HepG2 (cell line): ENCODE measurements at regions not wholly inside any gene's neighbourhood (a gene's known extent, or its start where the extent isn't known, plus 50 kb on each side); places are given as distances from the start of the nearest gene placed in this dataset.

Experiments
- ATAC-seq: fragments of 200-7000 bp; cut with Tn5 transposase; 3 replicates; pipeline ENCODE4 v1.9.1; 2020; ENCODE audit warnings: mild to moderate bottlenecking, moderate library complexity
- BruUV-seq: library from RNA; stranded (reverse); fragments of 400-500 nt; replicated peaks from 2 replicates; lab custom pipeline; 2021; lab: Mats Ljungman, UMichigan
- CTCF ChIA-PET: fragments of 300-600 bp; formaldehyde crosslinking; extraction: SDS; loops from one replicate; lab custom pipeline; 2021; ENCODE audit warnings: low total read pairs, inconsistent platforms, low intra/inter-chr PET ratio; lab: Yijun Ruan, JAX
- POLR2A ChIA-PET: fragments of 350-600 bp; sonication (Branson Sonifier 250); formaldehyde crosslinking; loops from one replicate; lab custom pipeline; 2020; ENCODE audit warnings: antibody characterized with exemption, inconsistent platforms; lab: Yijun Ruan, JAX
- DNase-seq: peaks from one replicate; pipeline ENCODE4 v3.0.0-alpha.2; 2015; ENCODE audit warnings: low spot score
- FAIRE-seq: peaks from 3 replicates; lab custom pipeline; 2011; peaks lifted over from hg19 to GRCh38; lab: Jason Lieb, UNC
- H2AFZ ChIP-seq: one replicate; pipeline ENCODE4 v1.6.1; 2011; ENCODE audit warnings: low read length, inconsistent platforms
- H3K27ac ChIP-seq: fragments of 300-600 bp; 3 replicates; pipeline ENCODE4 v1.8.0; 2011; ENCODE audit warnings: mixed run types, mild to moderate bottlenecking, mixed read lengths, low read length, inconsistent platforms; ENCODE audit not compliant: insufficient read depth; ENCODE audit errors: extremely low read length
- H3K27me3 ChIP-seq, 2 experiments: fragments of 200-600 bp in 1 of 2; 2 replicates in 1 of 2; 3 replicates in 1 of 2; pipeline versions ENCODE4 v1.6.0 to v1.8.0; 2011; ENCODE audit warnings: low read length in 2 of 2, mild to moderate bottlenecking in 2 of 2, moderate library complexity in 2 of 2, inconsistent platforms in 1 of 2; ENCODE audit not compliant: insufficient read depth in 2 of 2, control insufficient read depth in 1 of 2
- H3K36me3 ChIP-seq, 2 experiments: fragments of 200-600 bp in 1 of 2; replicated peaks in 1 of 2; 2 replicates in 1 of 2; 3 replicates in 1 of 2; pipeline versions ENCODE4 v1.5.1 to v1.8.0; 2011; ENCODE audit warnings: low read length in 2 of 2, inconsistent platforms in 1 of 2; ENCODE audit not compliant: insufficient read depth in 2 of 2, control insufficient read depth in 1 of 2
- H3K4me1 ChIP-seq: 2 replicates; pipeline ENCODE4 v1.5.1; 2012; ENCODE audit warnings: low read length, inconsistent platforms; ENCODE audit not compliant: insufficient read depth
- H3K4me2 ChIP-seq: 2 replicates; pipeline ENCODE4 v1.6.0; 2011; ENCODE audit warnings: low read depth, low read length, inconsistent platforms
- H3K4me3 ChIP-seq, 3 experiments: fragments of 200-600 bp in 1 of 3; sonication (generic), shearing (Covaris generic) in 1 of 3; replicated peaks in 1 of 3; 2 replicates each; pipeline ENCODE4 v1.5.1; 2011 to 2016; ENCODE audit warnings: low read length in 3 of 3, inconsistent platforms in 2 of 3, low read depth in 2 of 3, mild to moderate bottlenecking in 2 of 3, control low read depth in 1 of 3, mixed read lengths in 1 of 3; ENCODE audit not compliant: insufficient read depth in 1 of 3
- H3K79me2 ChIP-seq: one replicate; pipeline ENCODE4 v1.6.1; 2011; ENCODE audit warnings: low read length, inconsistent platforms; ENCODE audit not compliant: insufficient read depth
- H3K9ac ChIP-seq: 2 replicates; pipeline ENCODE4 v1.6.0; 2011; ENCODE audit warnings: mild to moderate bottlenecking, low read depth, low read length, inconsistent platforms; ENCODE audit not compliant: insufficient read depth
- H3K9me3 ChIP-seq: 2 replicates; pipeline ENCODE4 v1.5.1; 2012; ENCODE audit warnings: mild to moderate bottlenecking, low read length
- H4K20me1 ChIP-seq: 2 replicates; pipeline ENCODE4 v1.6.0; 2011; ENCODE audit warnings: inconsistent platforms, mild to moderate bottlenecking, low read length, moderate library complexity; ENCODE audit not compliant: insufficient read depth
- GMEB1 ChIP-seq: sonication (generic); formaldehyde crosslinking; IDR thresholded peaks from 2 replicates; pipeline ENCODE4 v1.5.1; 2020; ENCODE audit warnings: missing genetic modification reagents, mild to moderate bottlenecking, borderline replicate concordance
- MXI1 ChIP-seq: IDR thresholded peaks from 3 replicates; pipeline ENCODE4 v1.6.1; 2012; ENCODE audit warnings: low read depth, low read length, inconsistent platforms, borderline replicate concordance
- NCOA1 ChIP-seq: sonication (generic); formaldehyde crosslinking; IDR thresholded peaks from 2 replicates; pipeline ENCODE4 v1.9.0; 2021; ENCODE audit warnings: missing genetic modification reagents
- RAD51 ChIP-seq: fragments of 450-650 bp; IDR thresholded peaks from 2 replicates; pipeline ENCODE4 v1.6.1; 2016; ENCODE audit warnings: borderline replicate concordance
- SP5 ChIP-seq: IDR thresholded peaks from 2 replicates; pipeline ENCODE4 v1.6.1; 2016; ENCODE audit warnings: low read depth, borderline replicate concordance
- ZNF230 ChIP-seq: sonication (generic); formaldehyde crosslinking; IDR thresholded peaks from 2 replicates; pipeline ENCODE4 v1.4.0; 2020; ENCODE audit warnings: mild to moderate bottlenecking, missing genetic modification reagents
- WGBS: methylation state at CpG from one replicate; pipeline ENCODE4 v1.1.6; 2017; ENCODE audit warnings: low lambda C conversion rate; 5-methylcytosine and 5-hydroxymethylcytosine counted together
- in situ Hi-C: cut with HindIII; loops from 2 replicates; pipeline ENCODE4 v1.10.0; 2017; ENCODE audit warnings: low pct_unique_long_range_greater_than_20kb; ENCODE audit not compliant: extremely low pct_ligation_motif_present
- intact Hi-C: fragments of 100-400 bp; cut with micrococcal nuclease; formaldehyde crosslinking; loops from one replicate; pipeline ENCODE4 v1.10.0; 2022; ENCODE audit not compliant: unreplicated experiment
- TF ChIP-seq, protein P1 (sequence below): sonication (generic); formaldehyde crosslinking; IDR thresholded peaks from 2 replicates; pipeline ENCODE4 v1.4.0; 2020; ENCODE audit warnings: missing genetic modification reagents, borderline replicate concordance
- TF ChIP-seq, protein P2 (sequence below): sonication (generic); formaldehyde crosslinking; IDR thresholded peaks from 2 replicates; pipeline ENCODE4 v1.4.0; 2020; ENCODE audit warnings: mild to moderate bottlenecking, missing genetic modification reagents

GRCh38 chr1:60228041-60228491, 154.5 kb upstream of the C1orf87 start:
- intact Hi-C loops = no loop called here
- CTCF ChIA-PET = no interaction called here
- no peaks in the 10 kb centered on the region for H4K20me1 ChIP-seq
- in situ Hi-C loops = no loop called here
- no peak overlapping the region for H3K4me3 ChIP-seq
- H3K27me3 ChIP-seq = no peaks in the 10 kb centered on the region
- no peaks in the 10 kb centered on the region for H3K4me1 ChIP-seq
- H3K9me3 ChIP-seq = no peaks in the 10 kb centered on the region
- no peaks in the 10 kb centered on the region for H3K36me3 ChIP-seq
- no peak overlapping the region for H3K27ac ChIP-seq
- POLR2A ChIA-PET = no interaction called here
- WGBS = 29% methylated on average over 1 of the region's 1 CpG
- no peak overlapping the region for H2AFZ ChIP-seq
- H3K9ac ChIP-seq = no peak overlapping the region
- no TSS peak for BruUV-seq
- H3K79me2 ChIP-seq = no peaks in the 10 kb centered on the region
- ATAC-seq = no peak
- H3K4me2 ChIP-seq = no peak overlapping the region
- DNase-seq = no peak
- TF ChIP-seq, protein P1, sequence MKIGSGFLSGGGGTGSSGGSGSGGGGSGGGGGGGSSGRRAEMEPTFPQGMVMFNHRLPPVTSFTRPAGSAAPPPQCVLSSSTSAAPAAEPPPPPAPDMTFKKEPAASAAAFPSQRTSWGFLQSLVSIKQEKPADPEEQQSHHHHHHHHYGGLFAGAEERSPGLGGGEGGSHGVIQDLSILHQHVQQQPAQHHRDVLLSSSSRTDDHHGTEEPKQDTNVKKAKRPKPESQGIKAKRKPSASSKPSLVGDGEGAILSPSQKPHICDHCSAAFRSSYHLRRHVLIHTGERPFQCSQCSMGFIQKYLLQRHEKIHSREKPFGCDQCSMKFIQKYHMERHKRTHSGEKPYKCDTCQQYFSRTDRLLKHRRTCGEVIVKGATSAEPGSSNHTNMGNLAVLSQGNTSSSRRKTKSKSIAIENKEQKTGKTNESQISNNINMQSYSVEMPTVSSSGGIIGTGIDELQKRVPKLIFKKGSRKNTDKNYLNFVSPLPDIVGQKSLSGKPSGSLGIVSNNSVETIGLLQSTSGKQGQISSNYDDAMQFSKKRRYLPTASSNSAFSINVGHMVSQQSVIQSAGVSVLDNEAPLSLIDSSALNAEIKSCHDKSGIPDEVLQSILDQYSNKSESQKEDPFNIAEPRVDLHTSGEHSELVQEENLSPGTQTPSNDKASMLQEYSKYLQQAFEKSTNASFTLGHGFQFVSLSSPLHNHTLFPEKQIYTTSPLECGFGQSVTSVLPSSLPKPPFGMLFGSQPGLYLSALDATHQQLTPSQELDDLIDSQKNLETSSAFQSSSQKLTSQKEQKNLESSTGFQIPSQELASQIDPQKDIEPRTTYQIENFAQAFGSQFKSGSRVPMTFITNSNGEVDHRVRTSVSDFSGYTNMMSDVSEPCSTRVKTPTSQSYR = no peak
- TF ChIP-seq NCOA1 (CRISPR knock-in tag) = no peak
- TF ChIP-seq RAD51 = no peak
- TF ChIP-seq ZNF230 (CRISPR knock-in tag) = no peak
- no peak for TF ChIP-seq MXI1
- FAIRE-seq = no peak

DNA sequence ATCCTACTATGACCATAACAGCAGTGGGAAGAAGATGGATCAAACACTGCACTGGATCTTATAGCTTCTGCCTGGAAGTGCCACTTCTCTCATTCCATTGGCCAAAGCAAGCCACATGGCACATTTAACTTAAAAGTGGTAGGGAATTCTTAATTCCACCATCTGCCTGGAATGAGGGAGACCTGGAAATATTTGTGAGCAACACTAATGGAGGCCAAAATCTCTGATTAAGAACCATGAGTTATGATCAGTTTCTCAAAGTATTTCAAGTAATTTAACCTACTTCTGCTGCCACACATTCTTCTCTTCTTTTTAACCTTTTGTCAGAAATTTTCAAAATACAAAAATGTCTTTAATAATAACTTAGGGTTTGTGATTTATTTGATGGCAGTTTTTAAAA, 154.0 kb upstream of the C1orf87 start:
- H3K4me3 ChIP-seq = no peak overlapping the region
- DNase-seq (no peak), ATAC-seq (no peak), FAIRE-seq (no peak)
- H3K4me2 ChIP-seq = no peak overlapping the region
- H3K27me3 ChIP-seq = no peaks in the 10 kb centered on the region
- H3K36me3 ChIP-seq = no peaks in the 10 kb centered on the region
- intact Hi-C loops = no loop called here
- in situ Hi-C loops = no loop called here
- no TSS peak for BruUV-seq
- no peaks in the 10 kb centered on the region for H3K79me2 ChIP-seq
- H3K4me1 ChIP-seq = no peaks in the 10 kb centered on the region
- H2AFZ ChIP-seq = no peak overlapping the region
- no peaks in the 10 kb centered on the region for H3K9me3 ChIP-seq
- POLR2A ChIA-PET = no interaction called here
- H3K9ac ChIP-seq = no peak overlapping the region
- CTCF ChIA-PET = no interaction called here
- no peaks in the 10 kb centered on the region for H4K20me1 ChIP-seq
- H3K27ac ChIP-seq = no peak overlapping the region
- TF ChIP-seq, protein P2, sequence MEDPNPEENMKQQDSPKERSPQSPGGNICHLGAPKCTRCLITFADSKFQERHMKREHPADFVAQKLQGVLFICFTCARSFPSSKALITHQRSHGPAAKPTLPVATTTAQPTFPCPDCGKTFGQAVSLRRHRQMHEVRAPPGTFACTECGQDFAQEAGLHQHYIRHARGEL (CRISPR knock-in tag) = no peak
- TF ChIP-seq SP5 = no peak
- no peak for TF ChIP-seq GMEB1 (CRISPR knock-in tag)
